ENCODE measurements at regions not wholly inside any gene's neighbourhood (a gene's known extent, or its start where the extent isn't known, plus 50 kb on each side); places are given as distances from the start of the nearest gene placed in this dataset.

- DNase-seq = no peak
Observed at GRCh38 chr14:101233808-101234207, 327.5 kb upstream of the DIO3 start.

GRCh38 chr14:101234244-101234937, 326.9 kb upstream of the DIO3 start:
- no peak for DNase-seq

- DNase-seq = no peak
Observed at GRCh38 chr14:101234999-101235334, 326.3 kb upstream of the DIO3 start.

GRCh38 chr14:101235335-101236103, 325.8 kb upstream of the DIO3 start:
- no peak for DNase-seq

- no peak for DNase-seq
Observed at GRCh38 chr14:101236496-101237251, 324.6 kb upstream of the DIO3 start.

- no peak for DNase-seq
Observed at GRCh38 chr14:101237252-101237616, 324.1 kb upstream of the DIO3 start.

GRCh38 chr14:101239065-101239464, 322.2 kb upstream of the DIO3 start:
- DNase-seq = no peak

- DNase-seq = no peak
Observed at GRCh38 chr14:101241147-101241546, 320.1 kb upstream of the DIO3 start.

GRCh38 chr14:101241807-101242278, 319.5 kb upstream of the DIO3 start:
- DNase-seq = no peak

GRCh38 chr14:101242442-101243385, 318.6 kb upstream of the DIO3 start:
- no peak for DNase-seq

GRCh38 chr14:101243587-101244338, 317.5 kb upstream of the DIO3 start:
- no peak for DNase-seq

GRCh38 chr14:101246894-101247841, 314.1 kb upstream of the DIO3 start:
- DNase-seq = no peak

- no peak for DNase-seq
Observed at GRCh38 chr14:101247842-101248725, 313.2 kb upstream of the DIO3 start.

- no peak for DNase-seq
Observed at GRCh38 chr14:101248840-101249675, 312.2 kb upstream of the DIO3 start.

- DNase-seq = no peak
Observed at GRCh38 chr14:101249676-101250036, 311.6 kb upstream of the DIO3 start.

GRCh38 chr14:101250336-101250947, 310.9 kb upstream of the DIO3 start:
- no peak for DNase-seq

- no peak for DNase-seq
Observed at GRCh38 chr14:101250948-101251811, 310.1 kb upstream of the DIO3 start.

Data from CD4-positive, alpha-beta T cell treated with Interferon alpha-2 for 1 hour (primary cell).